IMR-90 (cell line): ENCODE measurements at regions not wholly inside any gene's neighbourhood (a gene's known extent, or its start where the extent isn't known, plus 50 kb on each side); places are given as distances from the start of the nearest gene placed in this dataset.

Source experiments
- ATAC-seq: fragments of 200-7000 bp; cut with Tn5 transposase; 2 replicates; pipeline ENCODE4 v1.9.1; 2020; ENCODE audit warnings: low read depth, mild to moderate bottlenecking, moderate library complexity
- BruUV-seq: library from RNA; stranded (reverse); fragments of 400-500 nt; replicated peaks from 2 replicates; lab custom pipeline; 2021; lab: Mats Ljungman, UMichigan
- CTCF ChIA-PET: fragments of 300-600 bp; formaldehyde crosslinking; extraction: SDS; loops from one replicate; lab custom pipeline; 2021; ENCODE audit warnings: antibody characterized with exemption; lab: Yijun Ruan, JAX
- POLR2A ChIA-PET: fragments of 300-600 bp; sonication (Branson Sonifier 250); formaldehyde crosslinking; loops from one replicate; lab custom pipeline; 2022; ENCODE audit warnings: antibody characterized with exemption; ENCODE audit not compliant: unreplicated experiment; lab: Charles Lee
- DNase-seq: peaks from one replicate; pipeline ENCODE4 v3.0.0; 2013
- H2AFZ ChIP-seq: replicated peaks from 2 replicates; pipeline ENCODE3; 2013; ENCODE audit warnings: low read length, mild to moderate bottlenecking; ENCODE audit not compliant: poor library complexity
- H2AK5ac ChIP-seq: 2 replicates; pipeline ENCODE4 v1.6.1; 2013; ENCODE audit warnings: low read depth, low read length, inconsistent platforms
- H2AK9ac ChIP-seq: replicated peaks from 2 replicates; pipeline ENCODE3; 2013; ENCODE audit warnings: mild to moderate bottlenecking, low read depth, low read length, moderate library complexity; ENCODE audit not compliant: poor library complexity
- H2BK120ac ChIP-seq: 2 replicates; pipeline ENCODE4 v1.6.1; 2013; ENCODE audit warnings: low read depth, low read length, inconsistent platforms
- H2BK15ac ChIP-seq: 3 replicates; pipeline ENCODE4 v1.6.1; 2013; ENCODE audit warnings: low read depth, low read length, inconsistent platforms
- H2BK20ac ChIP-seq: 2 replicates; pipeline ENCODE4 v1.6.1; 2013; ENCODE audit warnings: low read depth, mild to moderate bottlenecking, inconsistent platforms, low read length, moderate library complexity
- H2BK5ac ChIP-seq: 2 replicates; pipeline ENCODE4 v1.6.1; 2013; ENCODE audit warnings: mild to moderate bottlenecking, low read depth, low read length, inconsistent platforms; ENCODE audit not compliant: poor library complexity, severe bottlenecking
- H3K14ac ChIP-seq: replicated peaks from 2 replicates; pipeline ENCODE4 v1.6.1; 2013; ENCODE audit warnings: low read depth, low read length, inconsistent platforms
- H3K18ac ChIP-seq: 2 replicates; pipeline ENCODE4 v1.6.1; 2013; ENCODE audit warnings: low read depth, low read length, control low read depth
- H3K23ac ChIP-seq: 2 replicates; pipeline ENCODE4 v1.6.1; 2013; ENCODE audit warnings: low read depth, low read length, inconsistent platforms
- H3K27ac ChIP-seq: 2 replicates; pipeline ENCODE4 v1.5.1; 2013; ENCODE audit warnings: mild to moderate bottlenecking, control low read depth, low read length; ENCODE audit not compliant: insufficient read depth
- H3K27me3 ChIP-seq: 2 replicates; pipeline ENCODE4 v1.6.1; 2013; ENCODE audit warnings: low read length; ENCODE audit not compliant: control insufficient read depth, insufficient read depth
- H3K36me3 ChIP-seq: 2 replicates; pipeline ENCODE4 v1.6.1; 2013; ENCODE audit warnings: low read length, mixed read lengths; ENCODE audit not compliant: control insufficient read depth, insufficient read depth
- H3K4ac ChIP-seq: 2 replicates; pipeline ENCODE4 v1.6.1; 2013; ENCODE audit warnings: low read depth, low read length, inconsistent platforms
- H3K4me1 ChIP-seq: 2 replicates; pipeline ENCODE4 v1.6.1; 2013; ENCODE audit warnings: low read length, mixed read lengths; ENCODE audit not compliant: control insufficient read depth, insufficient read depth
- H3K4me2 ChIP-seq: 2 replicates; pipeline ENCODE4 v1.6.1; 2013; ENCODE audit warnings: low read depth, mild to moderate bottlenecking, control low read depth, low read length, moderate library complexity
- H3K4me3 ChIP-seq: 2 replicates; pipeline ENCODE4 v1.5.1; 2013; ENCODE audit warnings: low read depth, mild to moderate bottlenecking, control low read depth, low read length, moderate library complexity; ENCODE audit not compliant: insufficient read depth
- H3K56ac ChIP-seq: 2 replicates; pipeline ENCODE4 v1.6.1; 2013; ENCODE audit warnings: low read length, inconsistent platforms; ENCODE audit not compliant: insufficient read depth; ENCODE audit errors: extremely low read depth
- H3K79me1 ChIP-seq, 2 experiments: 2 replicates each; pipeline ENCODE4 v1.6.1; 2013; ENCODE audit warnings: low read length in 2 of 2, inconsistent platforms in 1 of 2, low read depth in 1 of 2
- H3K9ac ChIP-seq: 2 replicates; pipeline ENCODE4 v1.6.1; 2013; ENCODE audit warnings: low read depth, low read length, control low read depth
- H3K9me1 ChIP-seq: 2 replicates; pipeline ENCODE4 v1.6.1; 2013; ENCODE audit warnings: low read length, inconsistent platforms; ENCODE audit not compliant: insufficient read depth
- H3K9me3 ChIP-seq: 2 replicates; pipeline ENCODE4 v1.6.1; 2013; ENCODE audit warnings: low read length; ENCODE audit not compliant: control insufficient read depth, insufficient read depth
- H4K20me1 ChIP-seq: 2 replicates; pipeline ENCODE4 v1.6.1; 2013; ENCODE audit warnings: low read length, inconsistent platforms; ENCODE audit not compliant: insufficient read depth
- H4K5ac ChIP-seq: 2 replicates; pipeline ENCODE4 v1.6.1; 2013; ENCODE audit warnings: mild to moderate bottlenecking, low read depth, low read length, control low read depth
- H4K8ac ChIP-seq, 2 experiments: 2 replicates each; pipeline ENCODE4 v1.6.1; 2013; ENCODE audit warnings: low read depth in 2 of 2, low read length in 2 of 2, control low read depth in 1 of 2, inconsistent platforms in 1 of 2
- H4K91ac ChIP-seq: 2 replicates; pipeline ENCODE4 v1.6.1; 2013; ENCODE audit warnings: low read depth, low read length, inconsistent platforms; ENCODE audit not compliant: insufficient read depth
- BHLHE40 ChIP-seq: fragments of 150-350 bp; IDR thresholded peaks from 2 replicates; pipeline ENCODE4 v1.6.1; 2016; ENCODE audit warnings: mild to moderate bottlenecking, low read depth, low read length
- CEBPB ChIP-seq: IDR thresholded peaks from 2 replicates; pipeline ENCODE4 v1.6.1; 2012; ENCODE audit warnings: low read depth, low read length, improper control_type of control experiment
- CHD1 ChIP-seq: IDR thresholded peaks from 2 replicates; pipeline ENCODE4 v1.6.1; 2012; ENCODE audit warnings: low read depth, low read length, improper control_type of control experiment
- ELK1 ChIP-seq: fragments of 150-350 bp; IDR thresholded peaks from 2 replicates; pipeline ENCODE4 v1.6.1; 2016; ENCODE audit warnings: low read depth, mild to moderate bottlenecking, low read length, moderate library complexity, borderline replicate concordance
- FOS ChIP-seq: fragments of 150-350 bp; IDR thresholded peaks from 2 replicates; pipeline ENCODE4 v1.6.1; 2016; ENCODE audit warnings: low read depth, low read length
- MAFK ChIP-seq: IDR thresholded peaks from 2 replicates; pipeline ENCODE4 v1.6.1; 2012; ENCODE audit warnings: low read depth, low read length, improper control_type of control experiment
- MAZ ChIP-seq: IDR thresholded peaks from 2 replicates; pipeline ENCODE4 v1.6.1; 2012; ENCODE audit warnings: low read depth, mild to moderate bottlenecking, low read length, improper control_type of control experiment, moderate library complexity, borderline replicate concordance
- MXI1 ChIP-seq: IDR thresholded peaks from 2 replicates; pipeline ENCODE4 v1.6.1; 2012; ENCODE audit warnings: low read depth, mild to moderate bottlenecking, low read length, moderate library complexity, borderline replicate concordance
- NFE2L2 ChIP-seq: fragments of 150-350 bp; IDR thresholded peaks from 2 replicates; pipeline ENCODE4 v1.6.1; 2016; ENCODE audit warnings: low read depth, mild to moderate bottlenecking, low read length
- POLR2A ChIP-seq: IDR thresholded peaks from 2 replicates; pipeline ENCODE4 v1.6.1; 2012; ENCODE audit warnings: mild to moderate bottlenecking, low read depth, low read length
- RAD21 ChIP-seq: IDR thresholded peaks from 2 replicates; pipeline ENCODE4 v1.6.1; 2012; ENCODE audit warnings: low read length, improper control_type of control experiment
- RCOR1 ChIP-seq: IDR thresholded peaks from 2 replicates; pipeline ENCODE4 v1.6.1; 2012; ENCODE audit warnings: mild to moderate bottlenecking, low read length, improper control_type of control experiment; ENCODE audit not compliant: insufficient replicate concordance
- RFX5 ChIP-seq: IDR thresholded peaks from 2 replicates; pipeline ENCODE4 v1.8.0; 2012; ENCODE audit warnings: low read depth, mild to moderate bottlenecking, low read length, moderate library complexity
- SMC3 ChIP-seq: fragments of 150-350 bp; IDR thresholded peaks from 2 replicates; pipeline ENCODE4 v1.6.1; 2016; ENCODE audit warnings: low read depth, mild to moderate bottlenecking, antibody characterized with exemption, low read length, moderate library complexity
- WGBS, 2 experiments: methylation state at CpG; one replicate each; pipeline versions ENCODE4 v1.1.5 to v1.1.7; 2013; ENCODE audit warnings: missing lambda C conversion rate in 2 of 2; ENCODE audit not compliant: insufficient read length in 1 of 2; ENCODE audit errors: extremely low coverage in 2 of 2; 5-methylcytosine and 5-hydroxymethylcytosine counted together
- dilution Hi-C: fragments of 300-500 bp; cut with HindIII; formaldehyde crosslinking; loops from one replicate; pipeline ENCODE4 v1.14.3; 2018; ENCODE audit warnings: low sequenced_read_pairs; ENCODE audit not compliant: unreplicated experiment
- in situ Hi-C: fragments of 300-500 bp; cut with MboI; formaldehyde crosslinking; loops from 3 replicates; pipeline ENCODE4 v1.14.3; 2019; ENCODE audit warnings: low sequenced_read_pairs, inconsistent platforms, mixed read lengths
- intact Hi-C: fragments of 100-400 bp; cut with micrococcal nuclease; formaldehyde crosslinking; loops from 2 replicates; pipeline ENCODE4 v1.10.0; 2022
- TF ChIP-seq, protein P1 (sequence below): fragments of 150-350 bp; IDR thresholded peaks from 2 replicates; pipeline ENCODE4 v1.6.1; 2017; ENCODE audit warnings: mild to moderate bottlenecking, antibody characterized with exemption, low read length, low read depth
- TF ChIP-seq, protein P2 (sequence below): conservative IDR thresholded peaks from 2 replicates; pipeline ENCODE4 v1.5.1; 2012; ENCODE audit warnings: mild to moderate bottlenecking, low read depth, low read length, improper control_type of control experiment

DNA sequence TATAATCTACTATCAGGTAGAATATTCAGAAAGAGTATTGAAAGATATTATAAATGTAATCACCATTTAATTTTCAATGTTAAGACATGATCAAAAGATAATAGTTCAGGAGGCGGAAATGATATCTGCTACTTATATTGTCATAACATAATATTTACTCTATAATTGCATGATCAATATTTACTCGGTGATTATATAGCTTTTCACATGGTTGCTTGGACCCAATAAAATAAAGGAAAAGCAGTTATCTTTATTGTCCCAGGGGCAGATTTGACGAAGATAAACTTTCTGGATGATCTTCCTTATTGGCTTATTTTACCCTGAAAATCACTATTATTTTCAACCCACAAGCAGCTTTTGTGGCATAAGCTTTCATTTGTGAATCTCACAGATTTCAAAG lies 350.4 kb downstream of the HACE1 start:
- H2BK120ac ChIP-seq: no peak overlapping the region
- H3K4me3 ChIP-seq: no peak overlapping the region
- no peak overlapping the region for H4K91ac ChIP-seq
- H3K18ac ChIP-seq: no peak overlapping the region
- whole genome bisulfite sequencing, 2 experiments: no CpG with 5 or more reads among the region's 3 CpGs
- H3K79me1 ChIP-seq: no peaks in the 10 kb centered on the region
- no peak overlapping the region for H3K23ac ChIP-seq
- no peaks in the 10 kb centered on the region for H4K20me1 ChIP-seq
- no peaks in the 10 kb centered on the region for H3K27me3 ChIP-seq
- H3K56ac ChIP-seq: no peak overlapping the region
- intact Hi-C loops (no loop called here), dilution Hi-C loops (no loop called here), in situ Hi-C loops (no loop called here)
- H3K9ac ChIP-seq: no peak overlapping the region
- no peak for ATAC-seq
- no peak for TF ChIP-seq MAZ
- no peak for TF ChIP-seq RAD21
- TF ChIP-seq FOS: no peak
- no peak for TF ChIP-seq CEBPB
- no peak for TF ChIP-seq ELK1
- TF ChIP-seq CHD1: no peak
- TF ChIP-seq, protein P1, sequence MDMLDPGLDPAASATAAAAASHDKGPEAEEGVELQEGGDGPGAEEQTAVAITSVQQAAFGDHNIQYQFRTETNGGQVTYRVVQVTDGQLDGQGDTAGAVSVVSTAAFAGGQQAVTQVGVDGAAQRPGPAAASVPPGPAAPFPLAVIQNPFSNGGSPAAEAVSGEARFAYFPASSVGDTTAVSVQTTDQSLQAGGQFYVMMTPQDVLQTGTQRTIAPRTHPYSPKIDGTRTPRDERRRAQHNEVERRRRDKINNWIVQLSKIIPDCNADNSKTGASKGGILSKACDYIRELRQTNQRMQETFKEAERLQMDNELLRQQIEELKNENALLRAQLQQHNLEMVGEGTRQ: no peak
- no peak for TF ChIP-seq SMC3
- TF ChIP-seq MXI1: no peak
- TF ChIP-seq NFE2L2: no peak
- no peak for TF ChIP-seq POLR2A
- no peak for TF ChIP-seq MAFK
- no peak for TF ChIP-seq BHLHE40
- TF ChIP-seq, protein P2, sequence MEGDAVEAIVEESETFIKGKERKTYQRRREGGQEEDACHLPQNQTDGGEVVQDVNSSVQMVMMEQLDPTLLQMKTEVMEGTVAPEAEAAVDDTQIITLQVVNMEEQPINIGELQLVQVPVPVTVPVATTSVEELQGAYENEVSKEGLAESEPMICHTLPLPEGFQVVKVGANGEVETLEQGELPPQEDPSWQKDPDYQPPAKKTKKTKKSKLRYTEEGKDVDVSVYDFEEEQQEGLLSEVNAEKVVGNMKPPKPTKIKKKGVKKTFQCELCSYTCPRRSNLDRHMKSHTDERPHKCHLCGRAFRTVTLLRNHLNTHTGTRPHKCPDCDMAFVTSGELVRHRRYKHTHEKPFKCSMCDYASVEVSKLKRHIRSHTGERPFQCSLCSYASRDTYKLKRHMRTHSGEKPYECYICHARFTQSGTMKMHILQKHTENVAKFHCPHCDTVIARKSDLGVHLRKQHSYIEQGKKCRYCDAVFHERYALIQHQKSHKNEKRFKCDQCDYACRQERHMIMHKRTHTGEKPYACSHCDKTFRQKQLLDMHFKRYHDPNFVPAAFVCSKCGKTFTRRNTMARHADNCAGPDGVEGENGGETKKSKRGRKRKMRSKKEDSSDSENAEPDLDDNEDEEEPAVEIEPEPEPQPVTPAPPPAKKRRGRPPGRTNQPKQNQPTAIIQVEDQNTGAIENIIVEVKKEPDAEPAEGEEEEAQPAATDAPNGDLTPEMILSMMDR: no peak
- TF ChIP-seq RCOR1: no peak
- TF ChIP-seq RFX5: no peak
- no peak overlapping the region for H4K5ac ChIP-seq
- H2BK20ac ChIP-seq: no peak overlapping the region
- no peak overlapping the region for H3K27ac ChIP-seq
- CTCF ChIA-PET: no interaction called here
- no peak overlapping the region for H2BK5ac ChIP-seq
- H3K4me1 ChIP-seq: no peaks in the 10 kb centered on the region
- H3K4ac ChIP-seq: no peak overlapping the region
- no peak overlapping the region for H3K14ac ChIP-seq
- H2AK9ac ChIP-seq: no peak overlapping the region
- no peak for DNase-seq
- H3K9me1 ChIP-seq: no peaks in the 10 kb centered on the region
- H2AFZ ChIP-seq: no peak overlapping the region
- no peak overlapping the region for H4K8ac ChIP-seq
- no peaks in the 10 kb centered on the region for H3K9me3 ChIP-seq
- POLR2A ChIA-PET: no interaction called here
- no peaks in the 10 kb centered on the region for H3K36me3 ChIP-seq
- no peak overlapping the region for H2BK15ac ChIP-seq
- no TSS peak for BruUV-seq
- no peak overlapping the region for H2AK5ac ChIP-seq
- H3K4me2 ChIP-seq: no peak overlapping the region
